Activated gamma-delta T cell treated with Interleukin-2 at 50 U/mL for 16 hours (primary cell): ENCODE measurements at regions not wholly inside any gene's neighbourhood (a gene's known extent, or its start where the extent isn't known, plus 50 kb on each side); places are given as distances from the start of the nearest gene placed in this dataset.

ENCODE experiments used
- DNase-seq: peaks from one replicate; pipeline ENCODE4 v3.0.0-alpha.2; 2020

DNA sequence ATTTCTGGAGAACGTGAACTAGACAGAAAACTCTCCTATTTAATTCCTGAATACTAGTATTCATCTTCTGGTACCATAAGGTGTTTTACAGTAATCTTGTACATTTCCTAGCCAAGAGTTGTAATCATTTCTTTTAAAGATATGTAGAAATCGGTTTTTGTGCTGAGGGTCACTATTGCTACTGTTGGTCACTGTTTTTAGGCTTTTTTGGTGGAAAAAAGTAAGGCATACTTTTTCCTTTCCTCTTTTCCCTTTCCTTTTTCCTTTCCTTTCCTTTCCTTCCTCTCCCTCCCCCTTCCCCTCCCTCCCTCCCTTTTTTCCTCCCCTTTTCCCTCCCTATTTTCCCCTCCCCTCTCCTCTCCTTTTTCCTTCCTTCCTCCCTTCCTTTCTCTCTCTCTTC lies 706.4 kb upstream of the GOT2 start:
- no peak for DNase-seq

DNA sequence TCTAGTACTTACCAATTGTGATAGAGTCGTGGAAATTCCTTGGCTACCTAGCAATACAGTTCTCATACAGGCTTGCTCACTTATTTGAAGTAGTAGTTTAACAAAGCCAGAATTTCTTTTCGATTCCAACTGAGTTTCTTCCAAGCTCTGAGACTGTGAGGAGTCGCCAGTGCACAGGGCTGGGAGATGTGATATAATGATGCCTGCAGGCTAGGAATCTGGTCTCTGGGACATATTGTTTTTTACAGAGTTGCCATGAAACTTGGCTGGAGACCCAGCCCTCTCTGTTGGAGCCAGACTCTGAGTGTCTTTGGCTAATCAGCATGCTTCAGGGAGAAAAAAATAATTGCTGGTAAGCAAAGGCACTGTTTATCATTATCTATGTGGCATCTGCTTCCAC lies 698.8 kb upstream of the GOT2 start:
- DNase-seq = no peak

DNA sequence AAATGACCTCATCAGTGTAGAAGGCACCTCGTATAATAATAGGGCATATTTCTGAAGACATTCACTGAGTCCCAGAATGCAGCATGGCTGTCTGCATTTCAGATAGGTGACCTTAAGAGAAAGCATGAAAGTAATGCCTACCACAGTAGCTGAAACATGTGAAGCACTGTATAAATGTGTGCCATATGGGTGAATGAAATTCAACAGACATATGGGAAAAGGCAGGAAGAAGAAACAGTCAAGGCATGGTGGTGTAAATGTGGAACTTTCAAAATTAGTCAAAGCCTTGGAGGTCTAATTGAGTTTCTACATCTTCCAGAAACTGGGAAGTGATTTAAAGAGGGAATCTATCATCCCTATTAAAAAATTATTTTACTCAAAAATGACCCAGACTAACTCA lies 698.2 kb upstream of the GOT2 start:
- DNase-seq = no peak

DNA sequence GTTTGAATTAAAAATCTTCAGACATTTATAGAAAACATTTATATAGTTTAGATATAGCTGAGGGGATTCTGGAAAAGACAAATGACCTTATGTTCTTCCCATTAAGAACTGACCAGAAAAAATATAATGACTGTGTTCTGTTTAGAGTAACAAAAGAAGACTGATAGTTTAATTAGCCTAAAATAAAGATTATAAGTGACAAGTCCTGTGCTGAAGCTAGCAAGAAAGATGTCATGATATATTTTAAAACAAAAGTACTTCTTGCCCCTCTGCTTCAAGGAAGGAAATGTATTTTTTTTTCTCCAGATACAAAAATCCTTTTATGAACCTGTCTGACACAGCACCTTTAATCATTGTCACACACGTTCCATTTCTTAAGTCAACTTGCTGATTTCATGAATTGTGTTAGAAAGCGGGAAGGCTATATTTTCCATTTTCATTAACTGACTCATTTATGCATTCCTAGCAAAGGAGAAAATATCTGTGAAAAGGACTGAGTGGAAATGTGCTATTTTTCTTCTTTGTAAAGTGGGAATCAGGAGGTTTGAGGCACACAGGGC lies 690.7 kb upstream of the GOT2 start:
- no peak for DNase-seq

DNA sequence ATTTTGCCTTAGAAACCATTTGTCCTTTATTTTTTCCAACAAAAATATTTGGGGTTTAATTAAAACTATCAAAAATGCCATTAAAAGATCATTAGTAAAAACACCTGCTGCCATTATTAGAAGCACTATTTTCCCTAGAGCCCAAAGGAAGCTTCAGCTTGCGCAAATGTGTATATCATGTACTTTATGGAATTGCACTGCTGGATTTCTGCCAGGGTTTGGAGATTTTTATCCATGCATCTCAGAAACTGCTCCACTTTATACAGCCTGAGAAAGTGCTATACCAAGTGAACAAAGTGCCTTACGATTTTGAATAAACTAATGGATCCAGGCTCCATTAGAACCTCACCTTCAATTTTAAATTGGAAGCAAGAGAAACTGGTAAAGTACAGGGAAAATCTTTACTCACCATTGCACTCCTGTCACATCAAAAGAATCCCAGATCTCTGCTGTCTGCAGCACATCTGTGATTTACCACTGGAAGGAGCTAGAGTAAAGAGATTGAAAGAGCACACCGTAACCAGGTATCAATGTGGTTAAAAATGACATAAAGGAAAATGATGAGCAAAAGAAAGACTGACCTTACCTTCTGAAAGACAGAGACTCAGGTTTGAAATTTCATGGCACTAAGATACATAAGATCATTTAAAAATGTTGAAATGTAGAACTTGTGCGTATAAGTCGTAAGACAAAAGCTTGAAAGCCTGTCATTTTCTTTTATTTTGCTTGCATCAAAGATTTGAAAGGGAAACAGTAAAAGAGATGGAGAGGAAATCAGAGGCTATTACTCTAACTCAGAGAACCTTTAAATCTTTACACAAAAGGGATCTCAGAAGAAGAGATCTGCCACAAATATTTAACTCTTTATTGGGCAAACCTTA lies 678.1 kb upstream of the GOT2 start:
- DNase-seq = no peak

DNA sequence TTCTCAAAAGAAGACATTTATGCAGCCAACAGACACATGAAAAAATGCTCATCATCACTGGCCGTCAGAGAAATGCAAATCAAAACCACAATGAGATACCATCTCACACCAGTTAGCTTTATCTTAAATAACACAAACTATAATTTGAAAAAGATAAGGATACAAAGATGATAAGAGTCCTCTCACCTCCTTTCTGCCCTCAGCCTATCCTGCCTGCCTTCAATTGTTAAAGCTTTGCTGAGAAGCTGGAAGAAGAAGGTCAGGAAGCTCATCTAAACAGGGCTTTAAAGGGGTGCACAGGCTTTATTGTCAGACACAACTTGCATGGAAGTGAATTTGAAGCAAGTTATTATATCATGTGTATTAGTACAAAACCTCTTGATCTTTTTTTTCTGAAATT lies 676.3 kb upstream of the GOT2 start:
- no peak for DNase-seq

DNA sequence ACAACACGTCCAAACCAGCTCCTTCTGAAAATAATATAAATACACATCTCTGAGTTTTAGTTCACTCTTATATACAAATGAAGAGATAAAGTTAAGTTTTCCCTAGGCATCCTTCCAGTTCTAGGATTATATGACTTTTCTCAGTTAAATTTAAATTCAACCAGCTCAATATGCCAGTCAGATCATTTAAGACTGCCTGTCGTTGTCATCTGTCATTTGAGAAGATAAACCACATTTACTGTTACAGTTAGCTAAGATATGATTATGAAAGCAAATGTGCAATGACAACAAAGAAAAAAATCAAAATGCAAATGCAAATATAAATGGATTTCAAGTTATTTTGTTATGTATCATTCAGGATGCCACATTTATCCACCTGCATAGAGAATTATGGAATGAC lies 671.7 kb upstream of the GOT2 start:
- no peak for DNase-seq

DNA sequence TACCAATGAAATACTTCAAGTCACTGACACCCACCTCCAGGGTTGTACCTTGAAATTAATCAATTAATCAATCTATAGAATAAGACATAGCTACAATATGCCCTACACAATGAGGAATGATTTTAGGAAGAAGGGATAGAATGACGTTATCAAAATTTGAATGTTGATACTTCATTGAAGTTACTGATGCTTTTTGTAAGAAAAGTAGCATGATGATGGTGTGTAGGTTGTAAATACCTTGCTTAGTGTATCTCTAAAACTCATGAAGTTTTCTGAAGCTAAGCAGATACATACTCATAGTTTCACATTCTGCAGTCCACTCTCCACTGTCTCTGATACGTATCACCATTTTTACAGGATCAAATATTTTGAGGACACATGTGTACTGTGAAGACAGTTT lies 670.4 kb upstream of the GOT2 start:
- DNase-seq = no peak

DNA sequence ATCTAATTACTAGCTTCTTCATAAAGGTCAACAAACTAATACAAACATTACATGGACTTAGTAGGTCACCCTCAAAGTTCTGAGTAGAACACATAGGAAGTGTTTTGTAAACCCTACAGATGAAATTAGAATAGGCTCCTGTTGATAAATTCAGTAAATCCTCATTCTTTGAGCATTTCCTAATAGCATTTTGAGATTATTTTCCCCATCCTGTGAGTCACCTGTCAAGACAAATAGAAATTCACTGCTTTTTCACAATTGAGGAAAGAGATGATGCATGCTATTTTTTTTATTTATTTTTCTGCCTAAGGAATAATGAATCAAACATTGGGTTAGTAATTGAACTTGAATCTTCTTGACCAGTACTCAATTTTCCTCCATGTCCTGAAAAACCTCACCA lies 666.7 kb upstream of the GOT2 start:
- no peak for DNase-seq

DNA sequence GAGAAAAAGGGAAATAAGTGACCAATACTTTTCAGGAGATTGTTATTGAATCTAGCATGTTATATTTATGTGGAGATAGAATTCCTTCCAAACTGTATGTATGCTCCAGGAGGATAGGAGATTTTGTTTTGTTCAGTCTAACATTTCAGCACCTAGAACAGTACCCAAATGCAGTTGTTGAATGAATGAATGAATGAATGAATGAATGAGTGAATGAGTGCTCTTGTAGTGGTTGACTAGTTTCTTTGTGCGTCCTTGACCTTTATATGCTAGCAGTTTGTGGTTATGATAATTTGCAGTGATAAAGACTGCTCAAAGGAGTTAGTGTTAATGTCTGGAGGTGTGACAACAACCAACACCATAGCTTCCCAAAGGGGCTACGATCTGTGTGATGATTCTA lies 663.5 kb upstream of the GOT2 start:
- DNase-seq = no peak

DNA sequence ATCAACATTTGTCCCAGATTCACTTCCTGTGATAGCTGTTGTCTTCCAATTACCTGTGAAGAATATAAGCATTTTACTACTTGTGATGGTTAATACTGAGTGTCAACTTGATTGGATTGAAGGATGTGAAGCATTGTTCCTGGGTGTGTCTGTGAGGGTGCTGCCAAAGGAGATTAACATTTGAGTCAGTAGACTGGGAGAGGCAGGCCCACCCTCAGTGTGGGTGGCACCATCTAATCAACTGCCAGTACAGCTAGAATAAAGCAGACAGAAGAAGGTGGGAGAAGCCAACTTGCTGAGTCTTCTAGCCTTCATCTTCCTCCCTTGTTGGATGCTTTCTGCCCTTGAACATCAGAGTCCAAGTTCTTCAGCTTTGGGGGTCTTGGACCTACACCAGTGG lies 660.4 kb upstream of the GOT2 start:
- no peak for DNase-seq

DNA sequence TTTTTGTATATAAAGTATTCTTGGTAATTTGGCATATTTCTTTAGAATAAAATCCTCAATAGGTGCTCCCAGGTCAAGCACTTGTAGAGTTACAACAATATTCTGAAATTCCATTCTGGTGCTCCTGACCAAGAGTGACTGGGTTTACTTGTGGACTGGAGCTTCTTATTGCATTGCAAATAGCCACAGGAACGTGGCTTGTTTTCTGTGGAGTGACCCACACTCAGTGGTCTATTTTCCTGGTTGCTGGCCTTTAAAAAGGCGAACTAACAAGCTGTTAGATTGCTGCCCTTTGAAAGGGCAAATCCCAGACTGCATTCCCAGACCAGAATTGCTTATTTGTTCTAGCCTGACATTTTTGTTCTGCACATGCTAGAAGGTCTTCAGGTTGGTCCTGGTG lies 658.8 kb upstream of the GOT2 start:
- DNase-seq = no peak

DNA sequence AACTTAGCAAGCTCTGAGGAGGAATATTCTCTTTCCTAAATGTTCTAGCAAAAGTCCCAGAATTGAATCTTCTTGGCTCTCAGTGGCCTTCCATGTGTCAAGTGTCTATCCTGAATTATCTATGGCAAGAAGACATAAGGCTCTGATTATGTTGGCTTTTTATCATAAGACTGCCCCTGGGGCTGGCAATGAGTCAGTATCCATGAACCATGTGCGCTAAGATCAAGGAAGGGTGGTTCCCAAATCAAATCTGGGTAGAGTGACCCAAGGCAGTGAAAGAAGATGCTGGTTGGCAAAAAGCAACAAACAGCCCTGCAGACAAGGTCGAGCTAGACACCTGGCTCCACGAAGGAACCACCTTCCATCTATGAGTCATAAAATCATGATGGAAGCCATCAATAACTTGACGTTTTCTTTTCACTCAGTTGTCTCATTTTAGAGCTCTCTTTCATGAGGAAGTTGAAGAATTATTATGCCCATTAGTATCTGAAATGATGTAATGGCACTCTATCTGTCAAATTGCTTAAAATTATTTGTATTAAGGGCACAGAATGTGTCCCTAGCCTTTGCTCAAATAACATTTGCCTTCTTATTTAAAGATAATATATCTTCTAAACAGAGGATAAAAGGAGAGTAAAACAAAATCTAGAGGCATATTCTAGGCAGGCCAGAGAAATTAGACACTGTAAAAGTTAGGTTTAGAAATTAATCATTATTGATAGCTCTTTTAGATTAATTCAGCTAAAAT lies 657.7 kb upstream of the GOT2 start:
- no peak for DNase-seq

DNA sequence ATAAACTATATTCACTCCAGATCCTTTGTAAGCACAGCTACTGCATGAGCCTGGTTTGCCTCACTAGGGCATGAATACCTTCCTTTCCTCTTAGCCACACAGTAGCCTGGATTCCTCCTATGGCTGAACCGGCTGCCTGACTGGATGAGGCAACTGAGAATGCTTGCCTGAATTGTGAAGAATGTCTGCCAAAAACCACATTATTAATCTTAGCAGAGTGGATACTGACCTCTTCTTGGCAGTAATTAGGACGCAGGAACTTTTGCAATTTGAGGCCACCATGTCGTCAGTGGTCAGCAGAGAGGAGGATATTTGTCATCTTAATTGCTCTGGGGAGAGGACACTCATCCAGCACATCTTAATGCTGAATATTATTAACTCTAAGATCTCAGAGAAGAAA lies 651.8 kb upstream of the GOT2 start:
- no peak for DNase-seq

DNA sequence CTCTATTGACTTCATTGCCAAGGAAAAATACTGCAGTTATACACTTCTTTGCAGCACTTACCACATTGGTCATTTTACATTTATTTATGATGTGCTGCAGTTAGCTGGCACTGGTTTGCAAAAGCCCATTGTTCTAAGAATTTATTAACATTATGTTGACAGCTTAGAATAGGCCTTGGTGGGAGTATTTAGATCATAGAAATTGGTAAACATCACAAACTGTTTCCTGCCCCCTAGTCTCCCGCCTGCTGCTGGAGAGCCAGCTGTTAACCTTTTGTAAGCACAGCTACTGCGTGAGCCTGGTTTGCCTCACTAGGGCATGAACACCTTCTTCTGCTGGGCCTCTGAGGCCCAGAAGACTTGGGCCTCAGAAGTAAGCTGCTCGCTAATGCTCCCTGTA lies 651.4 kb upstream of the GOT2 start:
- no peak for DNase-seq

DNA sequence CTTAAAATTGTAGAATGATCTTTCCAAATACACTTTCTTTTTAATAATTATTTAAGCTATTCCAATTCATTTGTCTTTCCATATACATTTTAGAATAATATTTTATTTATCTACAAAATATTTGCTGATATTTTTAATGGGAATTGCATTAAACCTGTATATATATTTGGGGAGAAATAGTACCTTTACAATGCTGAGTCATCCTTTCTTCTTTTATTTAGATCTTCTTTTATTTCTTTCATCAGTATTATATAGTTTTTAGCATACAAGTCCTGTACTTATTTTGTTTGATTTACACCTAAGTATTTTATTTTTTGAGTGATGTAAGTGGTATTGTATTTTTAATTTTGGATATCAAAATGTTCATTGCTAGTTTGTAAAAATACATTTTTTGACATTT lies 639.5 kb upstream of the GOT2 start:
- no peak for DNase-seq

DNA sequence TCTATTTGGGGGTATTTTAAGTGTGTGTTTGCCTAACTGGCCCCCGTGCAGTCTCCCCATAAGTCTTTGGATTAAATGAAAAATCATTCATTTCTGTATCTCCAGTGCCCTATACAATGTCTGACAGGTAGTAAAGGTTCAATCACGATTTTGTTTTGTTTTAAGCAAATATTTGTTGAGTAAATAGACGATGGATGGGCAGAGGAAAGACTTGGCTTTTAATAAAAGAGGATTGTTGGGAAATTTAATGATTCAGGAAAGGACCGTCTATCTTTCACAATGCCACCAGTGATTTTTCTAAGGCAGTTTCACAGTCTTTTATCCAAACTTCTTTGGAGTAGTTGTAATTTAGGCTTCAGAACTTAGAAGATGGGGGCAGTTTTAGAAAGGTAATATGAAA lies 636.6 kb upstream of the GOT2 start:
- no peak for DNase-seq

DNA sequence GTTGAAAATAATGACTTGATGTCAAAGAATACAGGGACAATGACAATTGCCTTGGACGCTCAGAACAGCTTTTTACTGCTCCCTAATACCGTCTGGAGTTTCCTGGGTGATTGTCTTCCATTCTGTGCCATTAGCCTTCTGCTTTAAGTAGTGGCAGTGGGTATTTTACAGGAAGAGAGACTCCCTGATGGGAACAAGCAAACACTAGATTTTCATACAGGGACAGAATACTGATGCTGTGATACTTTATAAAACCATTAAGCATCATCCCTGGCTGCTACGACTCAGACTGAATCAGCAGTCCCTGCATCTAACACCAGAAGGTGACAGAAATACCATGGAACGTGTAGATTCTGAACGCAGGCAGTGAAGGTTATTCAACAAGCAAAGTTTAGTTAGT lies 635.4 kb upstream of the GOT2 start:
- no peak for DNase-seq

DNA sequence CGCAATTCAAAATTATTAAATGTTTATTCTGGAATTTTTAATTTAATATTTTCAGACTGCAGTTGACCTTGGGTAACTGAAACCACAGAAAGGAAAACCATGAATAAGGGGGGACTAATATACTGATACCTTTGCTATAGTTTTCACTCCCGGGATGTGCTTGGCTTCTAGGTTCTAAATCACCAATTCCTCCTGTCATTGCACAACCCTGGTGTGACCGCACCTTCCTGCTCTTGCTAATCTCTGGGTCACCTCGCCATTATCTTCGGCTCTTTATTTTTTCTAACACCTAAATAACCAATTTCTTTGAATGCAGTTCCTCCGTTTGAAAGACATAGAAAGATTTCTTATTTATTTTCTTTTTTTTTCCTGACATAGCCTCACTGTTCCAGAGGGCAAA lies 634.5 kb upstream of the GOT2 start:
- DNase-seq = no peak

DNA sequence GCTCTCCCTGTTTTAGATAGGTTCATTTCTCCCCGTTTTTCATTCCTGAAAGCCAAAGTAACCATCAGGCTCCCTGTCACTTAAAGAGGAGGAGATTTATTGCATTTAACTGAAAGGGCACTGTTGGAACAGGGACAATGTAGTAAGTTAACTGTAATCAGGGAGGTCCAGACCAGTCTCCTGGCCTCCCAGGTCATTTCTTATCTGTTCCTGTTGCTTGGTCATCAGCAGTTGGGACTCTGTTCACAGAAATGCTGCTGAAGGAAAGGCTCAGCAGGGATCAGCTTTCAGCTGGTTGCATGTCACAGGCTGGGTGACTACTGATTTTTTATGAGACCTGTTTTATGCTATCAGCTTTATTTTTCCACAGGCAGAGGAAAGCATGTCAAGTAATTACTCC lies 622.6 kb upstream of the GOT2 start:
- DNase-seq = no peak

DNA sequence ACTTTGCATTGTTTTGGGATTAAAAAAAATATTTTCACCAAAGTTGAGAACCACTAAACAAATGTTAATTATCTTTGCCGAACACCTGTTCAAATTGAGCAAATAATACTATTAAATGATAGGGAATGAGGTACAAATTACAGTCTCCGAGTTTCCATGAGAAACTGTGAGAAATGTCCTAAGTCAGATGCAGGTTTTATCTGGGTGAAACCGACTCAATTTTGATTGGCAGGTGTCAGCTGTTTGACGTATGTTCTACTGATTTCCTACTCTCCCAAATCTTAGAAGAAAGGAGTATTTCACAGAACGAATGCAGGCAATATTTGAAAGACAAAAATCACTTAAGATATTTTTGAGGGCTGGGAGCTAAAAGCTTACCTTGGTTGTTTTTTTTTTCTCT lies 622.0 kb upstream of the GOT2 start:
- no peak for DNase-seq

DNA sequence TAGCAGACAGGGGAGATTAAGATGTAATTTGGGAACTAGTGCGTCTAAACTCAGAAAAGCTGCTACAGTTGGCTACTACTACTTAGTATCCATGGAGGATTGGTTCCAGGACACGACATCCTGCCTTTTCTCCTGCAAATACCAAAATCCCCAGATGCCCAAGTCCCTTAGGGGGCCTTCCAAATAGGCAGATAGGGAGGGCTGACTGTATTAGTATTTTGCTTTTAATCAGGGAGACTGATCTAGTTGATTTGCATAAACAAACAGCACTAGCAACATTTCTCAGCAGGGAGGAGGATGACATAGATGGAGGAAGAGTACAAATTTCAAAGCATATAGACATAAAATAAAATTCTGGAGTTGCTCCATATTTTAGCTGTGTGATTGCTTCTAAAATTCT lies 621.6 kb upstream of the GOT2 start:
- no peak for DNase-seq

DNA sequence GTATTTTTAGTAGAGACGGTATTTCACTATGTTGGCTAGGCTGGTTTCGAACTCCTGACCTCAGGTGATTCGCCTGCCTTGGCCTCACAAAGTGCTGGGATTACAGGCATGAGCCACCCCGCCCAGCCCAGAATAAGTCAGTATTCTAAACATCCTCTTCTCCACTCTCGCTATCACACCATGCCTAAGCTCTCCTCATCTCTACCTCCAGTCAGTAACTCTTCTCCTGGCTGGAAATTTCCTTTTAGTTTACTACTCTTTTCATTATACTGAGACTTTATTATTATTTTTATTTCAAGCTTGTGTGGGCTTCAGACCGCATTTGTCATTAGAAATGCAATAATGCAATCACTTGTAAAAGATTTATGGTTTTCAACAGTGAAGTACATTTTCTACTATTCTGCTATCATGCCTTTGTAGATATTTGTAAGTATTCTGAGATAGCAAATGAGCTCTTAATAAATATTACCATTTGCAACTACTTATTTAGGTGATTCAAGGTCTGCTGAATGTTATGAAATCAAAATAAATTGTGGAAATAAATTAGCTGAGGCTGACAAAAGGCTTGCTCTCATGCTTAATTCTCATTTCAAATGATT lies 617.3 kb upstream of the GOT2 start:
- DNase-seq = no peak

DNA sequence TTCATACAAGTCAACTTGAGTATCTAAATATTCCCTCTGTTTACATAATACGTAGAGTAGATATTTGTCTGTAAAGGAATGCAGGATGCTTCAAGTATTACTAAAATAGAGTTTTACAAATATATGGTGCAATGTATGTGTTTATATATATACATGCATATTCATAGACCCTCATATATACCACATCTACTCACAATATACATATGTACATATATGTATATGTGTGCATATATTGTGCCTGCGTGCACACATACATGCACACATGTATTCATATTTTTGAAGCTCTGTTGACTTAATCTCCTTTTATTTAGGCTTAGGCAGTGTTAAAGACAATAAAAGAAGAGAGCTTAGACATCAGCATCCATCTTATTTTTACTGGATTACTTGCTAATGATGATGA lies 616.6 kb upstream of the GOT2 start:
- DNase-seq = no peak
